VCaP (cell line): ENCODE measurements at regions not wholly inside any gene's neighbourhood (a gene's known extent, or its start where the extent isn't known, plus 50 kb on each side); places are given as distances from the start of the nearest gene placed in this dataset.

Experiments
- H3K27ac ChIP-seq: fragments of 450-650 bp; 2 replicates; pipeline ENCODE4 v1.5.1; 2017
- CTCF ChIP-seq: fragments of 450-650 bp; conservative IDR thresholded peaks from 2 replicates; pipeline ENCODE4 v1.5.1; 2017; ENCODE audit warnings: mild to moderate bottlenecking, moderate library complexity

GRCh38 chr6:148239215-148239614, 103.4 kb upstream of the SASH1 start:
- TF ChIP-seq CTCF = no peak
- no peak overlapping the region for H3K27ac ChIP-seq

DNA sequence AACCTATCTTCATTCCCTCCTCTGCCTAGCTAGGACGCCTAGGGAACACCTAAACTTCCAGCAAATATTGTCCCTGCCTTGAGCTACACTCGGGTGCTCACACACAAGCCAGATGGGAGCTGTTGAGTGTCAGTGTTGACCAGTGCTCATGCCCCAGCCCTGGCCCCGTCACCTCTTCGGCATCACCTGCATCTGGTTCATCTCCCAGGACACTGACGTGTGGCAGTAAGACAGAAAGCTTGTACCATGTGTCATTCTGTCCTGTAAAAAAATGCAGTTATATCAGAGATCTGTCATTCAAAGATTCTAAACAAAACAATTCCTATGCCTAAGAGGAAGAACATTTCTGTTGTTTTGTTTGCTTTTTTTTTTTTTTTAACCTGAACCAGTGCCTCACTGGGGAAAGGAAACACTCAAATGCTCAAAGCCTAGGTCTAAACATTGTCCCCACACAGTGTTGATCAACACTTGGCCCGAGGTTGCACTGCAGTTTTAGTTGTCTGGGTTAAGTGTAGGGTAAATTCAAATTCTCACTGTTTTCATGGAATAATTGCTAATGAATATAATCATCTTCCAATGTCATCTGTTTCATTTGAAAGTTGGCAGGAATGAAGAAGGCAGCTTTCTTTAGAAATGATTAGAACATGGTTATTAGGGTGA, 102.7 kb upstream of the SASH1 start:
- TF ChIP-seq CTCF = no peak
- H3K27ac ChIP-seq = no peak overlapping the region

- TF ChIP-seq CTCF = no peak
- H3K27ac ChIP-seq = no peak overlapping the region
Observed at GRCh38 chr6:148240461-148240840, 102.2 kb upstream of the SASH1 start.

- TF ChIP-seq CTCF = no peak
Observed at GRCh38 chr6:148240861-148241477, 101.7 kb upstream of the SASH1 start.

DNA sequence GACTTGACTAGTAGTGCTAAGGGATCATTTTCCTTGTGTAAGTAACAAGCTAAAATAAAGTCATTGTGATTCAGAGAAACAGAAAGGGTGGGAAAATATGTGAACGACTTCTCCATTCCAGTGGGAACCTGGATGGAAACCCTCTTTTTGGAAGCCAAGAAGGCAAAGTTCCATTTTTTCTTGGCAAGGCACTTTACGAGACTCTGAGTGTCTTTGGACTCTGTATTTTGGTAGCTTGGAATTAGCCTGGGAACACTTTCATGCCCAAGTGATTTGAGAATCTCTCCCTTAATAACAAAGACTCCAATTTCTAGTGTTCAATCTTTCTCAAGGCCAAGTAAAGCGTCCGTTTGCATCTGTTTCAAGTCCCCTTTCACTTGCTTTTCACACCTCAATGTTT, 100.5 kb upstream of the SASH1 start:
- no peak overlapping the region for H3K27ac ChIP-seq
- TF ChIP-seq CTCF = no peak

More at GRCh38 chr6:148240861-148241477, 101.7 kb upstream of the SASH1 start:
- H3K27ac ChIP-seq = no peak overlapping the region

- no peak for TF ChIP-seq CTCF
- no peak overlapping the region for H3K27ac ChIP-seq
Observed at GRCh38 chr6:148244217-148244935, 98.3 kb upstream of the SASH1 start.

DNA sequence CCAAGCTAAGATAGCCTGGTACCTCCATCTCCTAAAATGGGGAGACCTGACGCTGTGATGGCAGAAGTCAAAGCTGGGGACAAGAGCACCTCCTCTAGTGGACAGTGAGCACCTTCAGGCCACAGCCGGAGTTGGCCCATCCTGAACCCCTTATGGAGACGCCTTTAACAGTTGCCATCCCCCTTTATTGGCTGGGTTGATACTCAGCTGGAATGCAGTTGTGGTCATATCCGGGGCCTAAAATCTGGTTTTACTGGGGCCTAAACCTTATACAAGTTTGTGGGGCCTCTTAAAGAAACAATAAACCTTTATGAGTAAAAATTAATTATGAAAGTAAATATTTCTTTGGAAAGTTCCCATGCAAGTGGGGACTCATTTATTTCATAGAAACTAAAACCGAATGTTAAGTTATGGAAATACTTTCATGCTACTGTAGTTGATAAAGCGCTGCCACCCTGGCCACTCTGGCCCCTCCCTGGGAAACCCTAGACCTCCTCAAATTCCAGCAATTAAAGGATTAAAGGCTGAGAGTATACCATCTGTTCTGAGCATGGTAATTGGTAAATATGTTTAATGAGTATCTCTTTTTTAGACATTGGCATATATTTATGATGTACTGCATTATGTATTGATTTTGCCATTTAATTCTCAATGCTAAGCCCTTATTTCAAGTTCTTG, 95.1 kb upstream of the SASH1 start:
- no peak for TF ChIP-seq CTCF
- H3K27ac ChIP-seq = no peak overlapping the region
